Transverse colon (tissue), 4 donors: ENCODE measurements at regions not wholly inside any gene's neighbourhood (a gene's known extent, or its start where the extent isn't known, plus 50 kb on each side); places are given as distances from the start of the nearest gene placed in this dataset.

ENCODE experiments used
- POLR2A ChIP-seq: fragments of 450-650 bp; IDR thresholded peaks from one replicate; pipeline ENCODE4 v1.6.1; 2016; ENCODE audit warnings: antibody characterized with exemption, mild to moderate bottlenecking, moderate library complexity
- POLR2AphosphoS5 ChIP-seq, 3 donors: sonication (generic); formaldehyde crosslinking; IDR thresholded peaks; one replicate each; pipeline ENCODE4 v1.6.1; 2016; ENCODE audit warnings: antibody characterized with exemption in 3 of 3
- TF ChIP-seq, protein P1 (sequence below), 5 experiments: fragments of 200-600 bp in 3 of 5; fragments of 450-650 bp in 2 of 5; sonication (generic) in 3 of 5; IDR thresholded peaks; 1 replicate in 2 of 5; 2 replicates in 3 of 5; pipeline ENCODE4 v1.5.1; 2016 to 2017; ENCODE audit warnings: antibody characterized with exemption in 5 of 5, inconsistent platforms in 3 of 5, mild to moderate bottlenecking in 2 of 5, moderate library complexity in 1 of 5

DNA sequence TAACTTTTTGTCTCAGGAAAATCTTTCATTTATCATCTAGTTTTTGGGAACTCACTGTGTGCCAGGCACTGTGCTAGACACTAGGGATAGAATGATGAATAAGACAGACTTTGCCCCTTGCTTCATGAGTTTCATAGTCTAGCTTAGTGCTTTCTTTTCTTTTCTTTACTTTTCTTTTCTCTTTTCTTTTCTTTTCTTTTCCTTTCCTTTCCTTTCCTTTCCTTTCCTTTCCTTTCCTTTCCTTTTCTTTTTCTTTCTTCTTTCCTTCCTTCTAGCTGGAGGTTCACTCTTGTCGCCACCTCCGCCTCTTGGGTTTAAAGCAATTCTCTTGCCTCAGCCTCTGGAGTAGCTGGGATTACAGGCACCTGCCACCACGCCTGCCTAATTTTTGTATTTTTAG lies 172.9 kb downstream of the EDEM1 start:
- TF ChIP-seq, protein P1, sequence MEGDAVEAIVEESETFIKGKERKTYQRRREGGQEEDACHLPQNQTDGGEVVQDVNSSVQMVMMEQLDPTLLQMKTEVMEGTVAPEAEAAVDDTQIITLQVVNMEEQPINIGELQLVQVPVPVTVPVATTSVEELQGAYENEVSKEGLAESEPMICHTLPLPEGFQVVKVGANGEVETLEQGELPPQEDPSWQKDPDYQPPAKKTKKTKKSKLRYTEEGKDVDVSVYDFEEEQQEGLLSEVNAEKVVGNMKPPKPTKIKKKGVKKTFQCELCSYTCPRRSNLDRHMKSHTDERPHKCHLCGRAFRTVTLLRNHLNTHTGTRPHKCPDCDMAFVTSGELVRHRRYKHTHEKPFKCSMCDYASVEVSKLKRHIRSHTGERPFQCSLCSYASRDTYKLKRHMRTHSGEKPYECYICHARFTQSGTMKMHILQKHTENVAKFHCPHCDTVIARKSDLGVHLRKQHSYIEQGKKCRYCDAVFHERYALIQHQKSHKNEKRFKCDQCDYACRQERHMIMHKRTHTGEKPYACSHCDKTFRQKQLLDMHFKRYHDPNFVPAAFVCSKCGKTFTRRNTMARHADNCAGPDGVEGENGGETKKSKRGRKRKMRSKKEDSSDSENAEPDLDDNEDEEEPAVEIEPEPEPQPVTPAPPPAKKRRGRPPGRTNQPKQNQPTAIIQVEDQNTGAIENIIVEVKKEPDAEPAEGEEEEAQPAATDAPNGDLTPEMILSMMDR (IDR thresholded peaks at IDR 0.05): no peak
- TF ChIP-seq POLR2A (no peak), POLR2AphosphoS5 (IDR thresholded peaks at IDR 0.05) (no peak)
